Mesendoderm (in vitro differentiated cells): ENCODE measurements at regions not wholly inside any gene's neighbourhood (a gene's known extent, or its start where the extent isn't known, plus 50 kb on each side); places are given as distances from the start of the nearest gene placed in this dataset.
A peak's percentile ranks its signal among the peaks of the same experiment; 100 is the strongest.

Experiments
- DNase-seq: peaks from one replicate; pipeline ENCODE4 v3.0.0; 2013
- H2AK5ac ChIP-seq: 2 replicates; pipeline ENCODE4 v1.6.1; 2013; ENCODE audit warnings: low read length, inconsistent platforms
- H2BK120ac ChIP-seq: 2 replicates; pipeline ENCODE4 v1.6.1; 2013; ENCODE audit warnings: low read depth, mild to moderate bottlenecking, low read length, moderate library complexity, mixed read lengths
- H2BK15ac ChIP-seq: replicated peaks from 2 replicates; pipeline ENCODE4 v1.6.1; 2013; ENCODE audit warnings: low read depth, mild to moderate bottlenecking, moderate library complexity
- H2BK5ac ChIP-seq: 2 replicates; pipeline ENCODE4 v1.6.1; 2013; ENCODE audit warnings: low read length, inconsistent platforms
- H3K18ac ChIP-seq: 2 replicates; pipeline ENCODE4 v1.6.1; 2013; ENCODE audit warnings: mild to moderate bottlenecking, low read length, mixed read lengths
- H3K23ac ChIP-seq: one replicate; pipeline ENCODE4 v1.6.1; 2013; ENCODE audit warnings: low read length
- H3K27ac ChIP-seq: 2 replicates; pipeline ENCODE4 v1.5.1; 2013; ENCODE audit warnings: low read depth, mild to moderate bottlenecking, inconsistent platforms, low read length, moderate library complexity
- H3K27me3 ChIP-seq: 2 replicates; pipeline ENCODE4 v1.6.1; 2013; ENCODE audit warnings: low read length, control low read depth, mild to moderate bottlenecking, inconsistent platforms; ENCODE audit not compliant: insufficient read depth, poor library complexity
- H3K36me3 ChIP-seq: 2 replicates; pipeline ENCODE4 v1.6.1; 2013; ENCODE audit warnings: low read length, inconsistent platforms; ENCODE audit not compliant: control insufficient read depth, insufficient read depth
- H3K4ac ChIP-seq: one replicate; pipeline ENCODE4 v1.6.1; 2013; ENCODE audit warnings: low read depth, mild to moderate bottlenecking, low read length, moderate library complexity
- H3K4me1 ChIP-seq: 2 replicates; pipeline ENCODE4 v1.6.1; 2013; ENCODE audit warnings: low read depth, low read length, inconsistent platforms; ENCODE audit not compliant: control insufficient read depth
- H3K4me2 ChIP-seq: 2 replicates; pipeline ENCODE4 v1.6.1; 2013; ENCODE audit warnings: low read length
- H3K4me3 ChIP-seq: 2 replicates; pipeline ENCODE4 v1.5.1; 2013; ENCODE audit warnings: mild to moderate bottlenecking, low read length
- H3K56ac ChIP-seq: one replicate; pipeline ENCODE4 v1.6.1; 2013; ENCODE audit warnings: low read length
- H3K79me1 ChIP-seq: 2 replicates; pipeline ENCODE4 v1.6.1; 2013; ENCODE audit warnings: low read length, inconsistent platforms
- H3K79me2 ChIP-seq: 2 replicates; pipeline ENCODE4 v1.6.1; 2013; ENCODE audit warnings: mild to moderate bottlenecking, low read length; ENCODE audit not compliant: control insufficient read depth, insufficient read depth
- H3K9ac ChIP-seq: 2 replicates; pipeline ENCODE4 v1.6.1; 2013; ENCODE audit warnings: low read length, inconsistent platforms
- H4K5ac ChIP-seq: one replicate; pipeline ENCODE4 v1.6.1; 2013; ENCODE audit warnings: low read length
- H4K8ac ChIP-seq: one replicate; pipeline ENCODE4 v1.6.1; 2013; ENCODE audit warnings: low read depth, mild to moderate bottlenecking, control low read depth, low read length, moderate library complexity
- WGBS: extraction: QIAGEN DNeasy Blood & Tissue Kit; methylation state at CpG from one replicate; pipeline ENCODE4 v1.1.7; 2013; ENCODE audit warnings: low lambda C conversion rate, missing lambda C conversion rate; ENCODE audit not compliant: insufficient coverage; ENCODE audit errors: extremely low coverage; 5-methylcytosine and 5-hydroxymethylcytosine counted together

GRCh38 chr18:73381016-73381698, 513.4 kb upstream of the NETO1 start:
- Histone ChIP-seq H3K23ac (no peak overlapping the region), H3K27ac (no peak overlapping the region), H3K56ac (no peak overlapping the region), H3K4me3 (no peak overlapping the region), H4K5ac (no peak overlapping the region), H3K79me1 (no peaks in the 10 kb centered on the region), H3K4me2 (no peak overlapping the region), H3K4me1 (no peaks in the 10 kb centered on the region), H3K9ac (no peak overlapping the region), H2BK120ac (no peak overlapping the region), H3K36me3 (no peaks in the 10 kb centered on the region), H4K8ac (no peak overlapping the region), H3K79me2 (no peaks in the 10 kb centered on the region), H3K27me3 (no peaks in the 10 kb centered on the region), H3K4ac (no peak overlapping the region), H3K18ac (no peak overlapping the region), H2AK5ac (no peak overlapping the region), H2BK5ac (no peak overlapping the region), H2BK15ac (no peak overlapping the region)
- WGBS = no CpG with 5 or more reads among the region's 2 CpGs
- DNase-seq = no peak

- peak; percentile 3 for DNase-seq
- no peak overlapping the region for H3K4me3 ChIP-seq
- H2BK5ac ChIP-seq = no peak overlapping the region
- H3K27me3 ChIP-seq = no peaks in the 10 kb centered on the region
- H3K79me1 ChIP-seq = no peaks in the 10 kb centered on the region
- no peak overlapping the region for H2BK15ac ChIP-seq
- no peaks in the 10 kb centered on the region for H3K79me2 ChIP-seq
- H3K9ac ChIP-seq = no peak overlapping the region
- no peaks in the 10 kb centered on the region for H3K36me3 ChIP-seq
- no CpG with 5 or more reads among the region's 3 CpGs for WGBS
- H3K56ac ChIP-seq = no peak overlapping the region
- no peak overlapping the region for H2BK120ac ChIP-seq
- H3K4me1 ChIP-seq = no peaks in the 10 kb centered on the region
- no peak overlapping the region for H4K8ac ChIP-seq
- no peak overlapping the region for H2AK5ac ChIP-seq
- H3K27ac ChIP-seq = no peak overlapping the region
- H4K5ac ChIP-seq = no peak overlapping the region
- no peak overlapping the region for H3K4me2 ChIP-seq
- H3K18ac ChIP-seq = no peak overlapping the region
- no peak overlapping the region for H3K4ac ChIP-seq
- no peak overlapping the region for H3K23ac ChIP-seq
Measured at GRCh38 chr18:73366713-73367112, 498.9 kb upstream of the NETO1 start.

GRCh38 chr18:73365018-73365417, 497.2 kb upstream of the NETO1 start:
- H3K4me3 ChIP-seq = no peak overlapping the region
- no peak overlapping the region for H2BK15ac ChIP-seq
- no peak overlapping the region for H4K8ac ChIP-seq
- DNase-seq = no peak
- no peak overlapping the region for H2BK5ac ChIP-seq
- no peaks in the 10 kb centered on the region for H3K4me1 ChIP-seq
- WGBS = no CpG with 5 or more reads among the region's 4 CpGs
- no peak overlapping the region for H3K4me2 ChIP-seq
- H3K23ac ChIP-seq = no peak overlapping the region
- H3K79me1 ChIP-seq = no peaks in the 10 kb centered on the region
- H3K27me3 ChIP-seq = no peaks in the 10 kb centered on the region
- no peak overlapping the region for H2AK5ac ChIP-seq
- no peak overlapping the region for H3K18ac ChIP-seq
- H3K9ac ChIP-seq = no peak overlapping the region
- H3K27ac ChIP-seq = no peak overlapping the region
- no peaks in the 10 kb centered on the region for H3K36me3 ChIP-seq
- H3K56ac ChIP-seq = no peak overlapping the region
- no peak overlapping the region for H2BK120ac ChIP-seq
- no peaks in the 10 kb centered on the region for H3K79me2 ChIP-seq
- no peak overlapping the region for H3K4ac ChIP-seq
- no peak overlapping the region for H4K5ac ChIP-seq

GRCh38 chr18:73355121-73355520, 487.3 kb upstream of the NETO1 start:
- Histone ChIP-seq H3K27me3 (no peaks in the 10 kb centered on the region), H2BK5ac (no peak overlapping the region), H2BK120ac (no peak overlapping the region), H3K79me2 (no peaks in the 10 kb centered on the region), H3K4me2 (no peak overlapping the region), H3K4me3 (no peak overlapping the region), H3K4me1 (no peaks in the 10 kb centered on the region), H4K5ac (no peak overlapping the region), H3K27ac (no peak overlapping the region), H3K4ac (no peak overlapping the region), H3K56ac (no peak overlapping the region), H2BK15ac (no peak overlapping the region), H4K8ac (no peak overlapping the region), H3K18ac (no peak overlapping the region), H3K36me3 (no peaks in the 10 kb centered on the region), H2AK5ac (no peak overlapping the region), H3K23ac (no peak overlapping the region), H3K79me1 (no peaks in the 10 kb centered on the region), H3K9ac (no peak overlapping the region)
- no CpG with 5 or more reads among the region's 1 CpG for WGBS
- DNase-seq = no peak

GRCh38 chr18:73352546-73352945, 484.8 kb upstream of the NETO1 start:
- Histone ChIP-seq H4K5ac (no peak overlapping the region), H2BK15ac (no peak overlapping the region), H2BK5ac (no peak overlapping the region), H3K4ac (no peak overlapping the region), H3K56ac (no peak overlapping the region), H3K79me1 (no peaks in the 10 kb centered on the region), H3K9ac (no peak overlapping the region), H3K79me2 (no peaks in the 10 kb centered on the region), H3K23ac (no peak overlapping the region), H3K36me3 (no peaks in the 10 kb centered on the region), H3K4me2 (no peak overlapping the region), H3K4me1 (no peaks in the 10 kb centered on the region), H3K27ac (no peak overlapping the region), H2AK5ac (no peak overlapping the region), H3K4me3 (no peak overlapping the region), H3K27me3 (no peaks in the 10 kb centered on the region), H4K8ac (no peak overlapping the region), H2BK120ac (no peak overlapping the region), H3K18ac (no peak overlapping the region)
- WGBS = no CpG with 5 or more reads among the region's 1 CpG
- DNase-seq = peak; percentile 8
